Spleen (tissue), 7 donors: ENCODE measurements at regions not wholly inside any gene's neighbourhood (a gene's known extent, or its start where the extent isn't known, plus 50 kb on each side); places are given as distances from the start of the nearest gene placed in this dataset.

Experiments used
- CTCF ChIP-seq, 11 experiments: fragments of 200-600 bp in 7 of 11; fragments of 450-650 bp in 4 of 11; sonication (generic) in 4 of 11; IDR thresholded peaks in 8 of 11; conservative IDR thresholded peaks in 3 of 11; 1 replicate in 7 of 11; 2 replicates in 4 of 11; pipeline versions ENCODE4 v1.4.0 to v1.8.0; 2016 to 2021; ENCODE audit warnings: antibody characterized with exemption in 11 of 11, inconsistent platforms in 4 of 11, mild to moderate bottlenecking in 1 of 11
- POLR2A ChIP-seq, 3 donors: fragments of 450-650 bp; IDR thresholded peaks; one replicate each; pipeline ENCODE4 v1.5.1; 2017; ENCODE audit warnings: antibody characterized with exemption in 3 of 3, mild to moderate bottlenecking in 1 of 3
- donor health status: DM: no; HTN: no; CAD: no; lungs with moderate emphysema.
- donor health status: DM: no; HTN: no; CAD: no.
- donor health status: DM: no; HTN: no; CAD: no.

- no peak for TF ChIP-seq POLR2A (IDR thresholded peaks at IDR 0.05)
- no peak for TF ChIP-seq CTCF (IDR thresholded peaks at IDR 0.05 in 8 of 11, conservative IDR thresholded peaks at IDR 0.05 in 3 of 11)
Observed at GRCh38 chr4:148510211-148510610, 68.0 kb upstream of the NR3C2 start.
